ENCODE measurements at regions not wholly inside any gene's neighbourhood (a gene's known extent, or its start where the extent isn't known, plus 50 kb on each side); places are given as distances from the start of the nearest gene placed in this dataset.

- no peak for TF ChIP-seq CTCF (IDR thresholded peaks at IDR 0.05; ENCODE audit: insufficient read depth, low read depth, low read length)
- no peak for DNase-seq (ENCODE audit: low read depth)
- H3K27me3 ChIP-seq (ENCODE audit: control insufficient read depth, insufficient read depth, low read length) = no peaks in the 10 kb centered on the region
- no peaks in the 10 kb centered on the region for H3K36me3 ChIP-seq (ENCODE audit: control insufficient read depth, insufficient read depth, low read length)
- POLR2A ChIA-PET = no interaction called here
- no peak overlapping the region for H3K4me3 ChIP-seq (ENCODE audit: low read depth, low read length)
- CTCF ChIA-PET = interaction anchor here (0.6 kb wide), 1 partner anchor 244 kb away, joined by 3 read pairs; no protein-coding TSS in a partner anchor
Measured at GRCh38 chr12:94832780-94833681, 170.5 kb downstream of the NDUFA12 start.

- DNase-seq (ENCODE audit: low read depth) = no peak
- CTCF ChIA-PET = no interaction called here
- no peaks in the 10 kb centered on the region for H3K27me3 ChIP-seq (ENCODE audit: control insufficient read depth, insufficient read depth, low read length)
- no peaks in the 10 kb centered on the region for H3K36me3 ChIP-seq (ENCODE audit: control insufficient read depth, insufficient read depth, low read length)
- H3K4me3 ChIP-seq (ENCODE audit: low read depth, low read length) = no peak overlapping the region
- no peak for TF ChIP-seq CTCF (IDR thresholded peaks at IDR 0.05; ENCODE audit: insufficient read depth, low read depth, low read length)
- POLR2A ChIA-PET = no interaction called here
Measured at GRCh38 chr12:94832105-94832504, 171.4 kb downstream of the NDUFA12 start.

- POLR2A ChIA-PET = no interaction called here
- H3K4me3 ChIP-seq (ENCODE audit: low read depth, low read length) = no peak overlapping the region
- no peaks in the 10 kb centered on the region for H3K27me3 ChIP-seq (ENCODE audit: control insufficient read depth, insufficient read depth, low read length)
- H3K36me3 ChIP-seq (ENCODE audit: control insufficient read depth, insufficient read depth, low read length) = no peaks in the 10 kb centered on the region
- CTCF ChIA-PET = no interaction called here
- no peak for TF ChIP-seq CTCF (IDR thresholded peaks at IDR 0.05; ENCODE audit: insufficient read depth, low read depth, low read length)
- no peak for DNase-seq (ENCODE audit: low read depth)
Measured at GRCh38 chr12:94831081-94831751, 172.3 kb downstream of the NDUFA12 start.

- no peak overlapping the region for H3K4me3 ChIP-seq (ENCODE audit: low read depth, low read length)
- ChIA-PET CTCF (no interaction called here), POLR2A (no interaction called here)
- no peak for DNase-seq (ENCODE audit: low read depth)
- no peaks in the 10 kb centered on the region for H3K36me3 ChIP-seq (ENCODE audit: control insufficient read depth, insufficient read depth, low read length)
- H3K27me3 ChIP-seq (ENCODE audit: control insufficient read depth, insufficient read depth, low read length) = no peaks in the 10 kb centered on the region
- TF ChIP-seq CTCF (IDR thresholded peaks at IDR 0.05; ENCODE audit: insufficient read depth, low read depth, low read length) = no peak
Measured at GRCh38 chr12:94829552-94829951, 173.9 kb downstream of the NDUFA12 start.

- Histone ChIP-seq H3K36me3 (ENCODE audit: control insufficient read depth, insufficient read depth, low read length) (no peaks in the 10 kb centered on the region), H3K4me3 (ENCODE audit: low read depth, low read length) (no peak overlapping the region), H3K27me3 (ENCODE audit: control insufficient read depth, insufficient read depth, low read length) (no peaks in the 10 kb centered on the region)
- no peak for TF ChIP-seq CTCF (IDR thresholded peaks at IDR 0.05; ENCODE audit: insufficient read depth, low read depth, low read length)
- no peak for DNase-seq (ENCODE audit: low read depth)
- POLR2A ChIA-PET = no interaction called here
- CTCF ChIA-PET = no interaction called here
Measured at GRCh38 chr12:94819011-94819410, 168.7 kb upstream of the TMCC3 start.

Measured in BJ (cell line).